GM19455 (cell line): ENCODE measurements at regions not wholly inside any gene's neighbourhood (a gene's known extent, or its start where the extent isn't known, plus 50 kb on each side); places are given as distances from the start of the nearest gene placed in this dataset.
"Not testable (repeated sequence)": the region's sequence is repeated elsewhere in the genome, so short reads cannot be mapped to it uniquely, and the experiment has no call there.

Source experiments
- ATAC-seq: cut with Tn5 transposase; IDR thresholded peaks from one replicate; pipeline ENCODE4 v1.9.1; 2021; ENCODE audit not compliant: unreplicated experiment

DNA sequence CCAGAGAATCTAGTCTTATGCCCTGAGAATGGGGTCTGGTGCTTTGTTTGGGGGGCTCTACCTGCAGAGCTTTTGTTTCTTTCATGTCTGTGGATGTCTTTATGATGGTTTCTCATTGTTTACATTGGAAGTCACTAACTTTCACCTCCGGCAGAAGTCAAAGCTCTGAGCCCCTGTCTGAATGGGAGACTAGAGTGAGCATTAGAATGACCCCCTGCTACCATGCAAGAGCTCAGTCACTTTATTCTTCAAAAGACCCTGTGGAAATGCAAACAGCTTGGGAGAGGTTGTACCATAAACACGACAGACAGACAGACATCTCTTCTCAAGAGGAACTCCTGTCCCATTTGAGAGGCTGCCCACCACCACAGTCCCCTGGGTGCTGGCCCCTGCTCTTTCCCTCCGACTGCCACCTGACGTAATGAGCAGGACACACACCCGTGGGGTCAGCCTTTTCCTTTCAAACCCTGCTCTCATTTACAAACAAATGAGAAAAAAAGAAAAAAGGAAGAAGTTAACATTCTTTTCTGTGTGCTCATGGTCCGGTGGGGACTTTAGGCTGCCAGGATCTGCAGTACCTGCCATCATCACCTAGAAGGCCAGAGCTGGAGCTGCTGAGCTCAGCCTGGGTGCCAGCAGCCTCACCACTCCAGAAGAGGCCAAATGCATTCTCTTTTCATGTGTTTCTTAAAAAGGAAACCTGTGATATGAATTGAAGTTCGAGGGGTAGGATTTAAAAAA lies 91.6 kb downstream of the FZD1 start:
- no peak for ATAC-seq

- ATAC-seq = no peak
Measured at GRCh38 chr7:91356915-91357314, 92.7 kb downstream of the FZD1 start.

DNA sequence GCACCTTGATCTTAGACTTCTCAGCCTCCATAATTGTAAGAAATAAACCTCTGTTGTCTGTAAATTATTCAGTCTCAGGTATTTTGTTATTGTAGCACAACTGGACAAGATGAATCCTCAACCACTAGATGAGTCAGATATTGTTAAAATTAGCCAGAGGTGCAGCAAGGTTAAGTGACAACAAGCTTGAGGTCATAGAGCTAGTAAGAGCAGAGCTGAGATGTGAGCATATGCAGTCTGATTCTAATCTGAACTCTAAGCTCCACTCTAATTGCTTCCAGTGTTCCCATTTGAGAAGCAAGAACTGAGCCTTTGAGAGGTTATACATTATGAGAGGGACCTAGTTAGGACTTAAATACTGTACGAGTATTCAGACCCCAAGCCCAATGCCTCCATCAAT lies 93.1 kb downstream of the FZD1 start:
- no peak for ATAC-seq

- ATAC-seq = no peak
Measured at GRCh38 chr7:91357901-91358300, 93.7 kb downstream of the FZD1 start.

- ATAC-seq = no peak
Measured at GRCh38 chr7:91358303-91358702, 94.1 kb downstream of the FZD1 start.

DNA sequence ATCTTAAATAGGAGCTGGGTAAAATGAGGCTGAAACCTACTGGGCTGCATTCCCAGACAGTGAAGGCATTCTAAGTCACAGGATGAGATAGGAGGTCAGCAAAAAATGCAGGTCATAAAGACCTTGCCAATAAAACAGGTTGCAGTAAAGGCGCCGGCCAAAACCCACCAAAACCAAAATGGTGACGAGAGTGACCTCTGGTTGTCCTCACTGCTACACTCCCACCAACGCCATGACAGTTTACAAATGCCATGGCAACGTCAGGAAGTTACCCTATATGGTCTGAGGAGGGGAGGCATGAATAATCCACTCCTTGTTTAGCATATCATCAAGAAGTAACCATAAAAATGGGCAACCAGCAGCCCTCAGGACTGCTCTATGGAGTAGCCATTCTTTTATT lies 100.9 kb downstream of the FZD1 start:
- ATAC-seq = not testable (repeated sequence)

DNA sequence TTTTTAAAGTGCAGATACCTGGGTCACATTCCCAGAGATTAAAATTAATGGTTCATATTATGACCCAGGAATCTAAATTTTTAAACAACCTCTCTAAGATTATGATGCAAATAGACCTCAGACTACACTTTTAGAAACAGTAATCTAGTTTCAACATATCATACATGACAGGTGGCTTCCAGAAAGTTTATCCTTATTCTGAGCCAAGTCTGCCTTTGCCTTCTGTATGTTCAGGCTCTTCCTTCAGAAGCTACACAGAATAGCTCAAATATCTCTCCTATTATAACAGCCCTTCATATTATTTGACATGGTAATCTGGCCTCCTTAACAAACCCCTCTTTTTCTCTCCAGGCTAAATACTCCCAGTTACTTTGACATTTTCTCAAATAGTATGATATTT lies 101.9 kb downstream of the FZD1 start:
- no peak for ATAC-seq

- no peak for ATAC-seq
Measured at GRCh38 chr7:91367812-91368578, 103.8 kb downstream of the FZD1 start.

DNA sequence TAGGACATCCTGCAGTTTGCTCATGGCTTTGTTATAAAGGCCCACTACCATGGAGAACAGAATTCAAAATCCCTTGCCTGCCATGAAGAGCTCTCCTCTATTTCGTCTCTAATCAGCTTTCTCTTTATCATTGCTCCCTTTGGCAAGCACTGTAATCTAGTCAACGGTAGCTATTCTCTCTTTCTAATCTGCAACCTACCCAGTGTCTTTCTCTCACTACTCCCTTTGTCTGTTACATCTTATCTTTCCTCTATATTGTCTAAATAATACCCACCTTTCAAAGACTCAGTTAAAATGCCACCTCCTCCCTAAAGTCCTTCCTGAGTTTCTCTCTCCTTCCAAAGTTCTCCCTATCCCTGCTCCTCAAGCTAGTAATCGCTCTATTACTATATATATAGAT lies 108.1 kb downstream of the FZD1 start:
- no peak for ATAC-seq

DNA sequence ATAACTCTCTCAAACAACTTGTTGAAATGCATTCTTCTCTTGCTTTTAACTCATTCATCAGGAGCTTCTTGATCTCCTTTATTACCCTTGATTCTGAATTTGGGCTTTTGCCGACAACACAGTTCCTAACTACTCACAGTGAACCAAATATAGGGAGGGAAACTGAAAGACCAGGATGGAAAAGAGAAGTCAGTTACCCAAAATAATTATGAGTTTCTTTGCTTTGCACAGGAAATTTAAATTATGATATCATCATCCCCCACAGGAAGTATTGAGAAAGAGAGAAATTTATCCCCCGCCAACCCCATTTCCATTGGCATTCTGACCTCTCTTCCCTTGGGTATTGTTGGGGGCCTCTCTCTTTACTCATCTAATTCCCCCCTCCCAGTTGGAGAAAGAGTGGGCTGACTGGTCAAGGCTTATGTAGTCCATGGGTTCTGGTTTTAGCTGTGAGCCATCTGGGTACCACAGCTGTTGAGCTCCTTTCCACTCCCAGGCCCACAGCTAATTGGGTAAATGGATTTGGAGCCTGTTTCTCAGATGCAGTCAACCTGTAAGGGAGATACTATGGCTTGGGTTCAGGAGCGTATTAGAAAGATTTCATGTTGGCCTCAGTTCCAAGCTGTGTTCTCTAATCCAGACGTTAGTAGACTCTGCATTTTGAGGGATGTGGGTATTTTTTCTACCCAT lies 109.0 kb downstream of the FZD1 start:
- ATAC-seq = no peak

DNA sequence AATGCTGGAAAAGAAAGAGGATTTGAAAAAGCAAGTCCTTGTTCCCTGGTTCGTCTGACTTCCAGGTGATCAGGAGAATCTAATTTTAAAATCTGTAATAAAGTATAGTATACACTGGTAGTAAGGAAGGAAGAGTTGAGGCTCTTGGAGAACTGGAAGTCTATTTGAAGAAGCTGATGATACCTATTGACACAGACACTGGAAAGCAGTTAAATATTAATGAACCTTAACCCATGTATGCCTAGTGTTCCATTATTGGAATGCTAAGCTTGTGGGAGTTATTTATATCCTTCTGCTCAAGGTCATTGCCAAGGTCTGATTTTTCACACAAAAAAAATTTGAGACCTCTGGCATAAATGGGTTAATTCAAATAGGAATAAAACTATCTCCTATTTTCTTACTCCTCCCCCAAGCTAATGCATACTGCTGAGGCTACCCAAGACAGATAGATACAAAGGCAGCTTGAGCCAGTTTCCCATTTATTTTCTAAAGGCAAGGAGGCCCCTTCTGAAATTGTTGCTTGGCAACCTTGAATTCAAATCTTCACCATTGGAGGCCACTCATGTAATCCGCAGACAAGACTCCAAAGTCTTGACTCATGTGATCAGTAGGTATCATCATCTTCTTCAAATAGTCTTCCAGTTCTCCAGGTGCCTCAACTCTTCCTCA lies 110.2 kb downstream of the FZD1 start:
- ATAC-seq = no peak

- ATAC-seq = no peak
Measured at GRCh38 chr7:91375378-91375777, 111.1 kb downstream of the FZD1 start.

DNA sequence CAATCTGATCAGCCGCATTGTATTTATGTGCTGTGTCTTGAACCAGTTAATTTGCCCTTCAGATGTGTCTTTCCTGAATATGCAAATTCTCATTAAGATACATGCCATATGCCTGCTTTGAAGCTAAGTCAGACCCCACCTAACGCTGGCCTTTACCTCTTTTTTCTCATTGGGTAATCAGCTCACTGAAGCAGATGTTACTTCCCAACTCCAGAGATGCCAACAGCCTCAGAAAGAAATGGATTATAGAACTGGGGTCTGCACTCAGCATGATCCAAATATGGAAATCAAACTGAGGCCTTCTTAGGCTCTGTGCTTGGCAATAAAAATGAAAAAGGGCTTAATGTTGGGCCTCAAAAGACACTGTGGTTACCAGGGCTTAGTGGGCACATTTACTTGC lies 113.9 kb downstream of the FZD1 start:
- no peak for ATAC-seq

GRCh38 chr7:91379236-91379635 lies 115.0 kb downstream of the FZD1 start:
- no peak for ATAC-seq

DNA sequence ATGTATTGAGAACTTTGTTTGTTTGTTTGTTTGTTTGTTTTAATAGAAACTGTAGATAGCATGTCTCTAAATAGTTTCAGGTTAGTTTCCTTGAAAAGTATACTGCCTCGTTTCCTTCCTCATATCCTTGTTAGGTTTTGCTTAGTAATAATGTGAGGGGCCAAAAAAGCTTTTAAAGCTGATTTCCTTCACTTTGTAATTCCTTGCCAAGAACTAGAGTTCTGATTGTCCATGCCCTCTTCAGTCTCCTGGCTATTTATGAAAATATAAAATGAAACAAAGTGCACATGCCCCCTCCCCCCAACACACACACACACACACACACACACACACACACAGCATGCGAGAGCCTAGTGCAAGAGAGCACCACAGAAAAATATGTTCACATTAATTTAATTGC lies 115.8 kb downstream of the FZD1 start:
- no peak for ATAC-seq

DNA sequence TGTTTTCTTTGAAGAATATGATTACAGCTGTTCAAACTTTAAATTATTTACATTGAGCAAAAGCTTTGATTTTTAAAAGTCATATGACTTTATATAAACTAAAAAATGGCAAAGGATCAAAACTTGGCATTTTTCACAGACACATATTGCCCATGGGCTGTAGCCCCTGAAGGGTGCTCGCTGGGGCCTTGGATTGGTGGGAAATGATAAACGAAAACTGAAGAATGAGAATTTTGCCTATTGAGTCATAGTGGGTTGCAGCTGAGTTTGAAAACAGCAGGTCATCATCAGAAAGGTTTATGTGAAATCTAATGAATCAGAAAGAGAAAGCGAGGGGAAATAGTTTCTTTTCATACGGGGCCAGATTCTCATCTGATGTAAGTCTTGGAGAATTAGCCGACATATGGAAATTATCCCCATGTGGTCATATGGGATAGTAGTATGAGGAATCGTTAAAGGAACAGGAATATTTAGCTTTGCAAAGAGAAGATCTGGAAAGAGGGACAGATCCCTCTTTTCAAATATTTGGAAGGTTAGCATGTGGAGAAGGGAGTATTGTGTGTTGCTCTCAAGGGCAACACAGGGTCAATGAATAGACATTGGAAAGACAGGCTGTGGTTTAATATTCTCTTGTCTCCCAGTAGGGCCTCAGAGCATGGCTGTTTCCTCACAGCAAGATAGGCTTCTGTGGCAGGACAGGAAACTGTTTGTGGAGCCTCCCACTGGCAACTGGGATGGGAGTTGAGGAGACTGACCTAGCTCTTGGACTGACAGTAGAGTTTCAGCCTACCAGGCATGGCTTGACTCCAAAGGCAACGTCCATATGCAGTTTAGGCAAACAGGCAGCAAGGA lies 119.0 kb downstream of the FZD1 start:
- no peak for ATAC-seq

DNA sequence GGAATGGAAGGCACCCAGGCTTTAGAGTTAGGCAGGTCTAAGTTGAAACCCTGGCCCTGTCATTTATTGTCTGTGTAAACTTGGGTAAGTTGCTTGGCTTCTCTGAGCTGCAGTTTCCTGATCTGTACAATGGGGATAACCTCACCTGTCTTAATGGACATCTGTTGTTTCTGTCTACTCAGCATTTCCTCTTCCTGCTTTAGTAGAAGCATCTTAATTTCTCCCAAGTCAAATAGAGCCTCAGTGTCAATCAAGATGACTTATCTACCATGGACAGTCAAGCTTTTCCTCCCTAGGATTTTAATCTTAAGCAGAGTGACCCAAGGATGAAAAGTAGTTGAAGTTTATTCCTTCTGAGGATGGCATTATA lies 119.7 kb downstream of the FZD1 start:
- ATAC-seq = no peak

- not testable (repeated sequence) for ATAC-seq
Measured at GRCh38 chr7:91394757-91395156, 130.5 kb downstream of the FZD1 start.

DNA sequence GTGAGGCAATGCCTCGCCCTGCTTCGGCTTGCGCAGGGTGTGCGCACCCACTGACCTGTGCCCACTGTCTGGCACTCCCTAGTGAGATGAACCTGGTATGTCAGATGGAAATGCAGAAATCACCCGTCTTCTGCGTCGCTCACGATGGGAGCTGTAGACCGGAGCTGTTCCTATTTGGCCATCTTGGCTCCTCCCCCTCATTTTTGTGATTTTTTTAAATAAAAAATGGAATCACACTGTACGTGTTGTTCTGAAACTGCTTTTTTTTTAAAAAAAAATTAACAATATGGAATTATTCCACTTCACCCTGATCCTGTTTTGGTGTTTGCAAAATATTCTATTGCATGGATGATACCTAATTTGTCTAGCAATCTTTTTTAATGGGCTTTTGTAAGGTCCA lies 131.1 kb downstream of the FZD1 start:
- not testable (repeated sequence) for ATAC-seq

DNA sequence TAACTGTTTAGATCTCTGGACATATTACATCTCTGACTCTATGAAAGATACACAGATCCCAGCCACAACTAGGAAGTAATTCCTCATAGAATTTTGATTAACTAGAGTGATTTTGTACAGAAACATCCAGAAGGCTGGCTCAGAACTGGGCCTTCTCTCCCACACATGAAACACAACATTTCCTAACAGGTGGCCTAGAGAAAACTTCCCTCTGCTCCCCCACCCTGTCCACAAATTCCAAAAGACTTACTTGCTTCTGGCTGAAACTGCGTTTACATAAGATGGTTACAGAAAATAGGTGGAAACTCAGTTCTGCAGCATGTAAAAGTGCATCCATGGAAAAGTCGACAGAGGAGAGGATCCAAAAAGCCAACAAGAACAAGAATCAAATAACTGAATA lies 132.9 kb downstream of the FZD1 start:
- ATAC-seq = no peak

DNA sequence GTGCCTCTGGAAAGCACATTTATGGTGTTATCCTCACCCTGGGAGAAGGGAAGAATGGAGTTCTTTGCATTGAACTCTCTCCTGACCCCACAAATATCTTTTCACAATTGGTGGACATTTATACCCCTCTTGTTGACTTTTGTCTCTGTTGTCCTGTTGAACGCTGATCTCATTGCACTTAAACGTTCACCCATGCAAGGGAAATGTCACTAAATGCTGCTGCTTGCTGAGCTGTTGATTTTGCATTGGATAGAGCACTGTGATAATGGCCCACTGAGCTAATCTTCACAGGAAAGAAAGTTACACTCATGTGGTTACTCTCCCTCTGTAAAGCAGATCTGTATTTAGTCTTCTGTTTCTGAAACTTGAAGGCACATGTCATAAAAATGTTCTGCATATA lies 133.4 kb downstream of the FZD1 start:
- no peak for ATAC-seq
